Mammary epithelial cell (primary cell): ENCODE measurements at regions not wholly inside any gene's neighbourhood (a gene's known extent, or its start where the extent isn't known, plus 50 kb on each side); places are given as distances from the start of the nearest gene placed in this dataset.

ENCODE experiments used
- EZH2 ChIP-seq: IDR thresholded peaks from 2 replicates; pipeline ENCODE4 v1.6.1; 2012; ENCODE audit warnings: low read length, inconsistent platforms, borderline replicate concordance
- TF ChIP-seq, protein P1 (sequence below), 2 donors: IDR thresholded peaks in 1 of 2; conservative IDR thresholded peaks in 1 of 2; 2 replicates each; pipeline ENCODE4 v1.5.1; 2011 to 2012; ENCODE audit warnings: inconsistent platforms in 2 of 2, low read length in 2 of 2, mild to moderate bottlenecking in 2 of 2, control low read depth in 1 of 2, low read depth in 1 of 2; ENCODE audit not compliant: insufficient read depth in 1 of 2; ENCODE audit errors: extremely low read depth in 1 of 2

- TF ChIP-seq, protein P1, sequence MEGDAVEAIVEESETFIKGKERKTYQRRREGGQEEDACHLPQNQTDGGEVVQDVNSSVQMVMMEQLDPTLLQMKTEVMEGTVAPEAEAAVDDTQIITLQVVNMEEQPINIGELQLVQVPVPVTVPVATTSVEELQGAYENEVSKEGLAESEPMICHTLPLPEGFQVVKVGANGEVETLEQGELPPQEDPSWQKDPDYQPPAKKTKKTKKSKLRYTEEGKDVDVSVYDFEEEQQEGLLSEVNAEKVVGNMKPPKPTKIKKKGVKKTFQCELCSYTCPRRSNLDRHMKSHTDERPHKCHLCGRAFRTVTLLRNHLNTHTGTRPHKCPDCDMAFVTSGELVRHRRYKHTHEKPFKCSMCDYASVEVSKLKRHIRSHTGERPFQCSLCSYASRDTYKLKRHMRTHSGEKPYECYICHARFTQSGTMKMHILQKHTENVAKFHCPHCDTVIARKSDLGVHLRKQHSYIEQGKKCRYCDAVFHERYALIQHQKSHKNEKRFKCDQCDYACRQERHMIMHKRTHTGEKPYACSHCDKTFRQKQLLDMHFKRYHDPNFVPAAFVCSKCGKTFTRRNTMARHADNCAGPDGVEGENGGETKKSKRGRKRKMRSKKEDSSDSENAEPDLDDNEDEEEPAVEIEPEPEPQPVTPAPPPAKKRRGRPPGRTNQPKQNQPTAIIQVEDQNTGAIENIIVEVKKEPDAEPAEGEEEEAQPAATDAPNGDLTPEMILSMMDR (conservative IDR thresholded peaks at IDR 0.05 in 1 of 2, IDR thresholded peaks at IDR 0.05 in 1 of 2; ENCODE audit: extremely low read depth in 1 of 2, insufficient read depth in 1 of 2, low read depth in 1 of 2, low read length in 2 of 2): no peak
- no peak for TF ChIP-seq EZH2
Observed at GRCh38 chr7:121807078-121807477, 65.9 kb upstream of the PTPRZ1 start.
